HCT116 (cell line): ENCODE measurements at regions not wholly inside any gene's neighbourhood (a gene's known extent, or its start where the extent isn't known, plus 50 kb on each side); places are given as distances from the start of the nearest gene placed in this dataset.

Experiments used
- ATAC-seq: fragments of 200-7000 bp; cut with Tn5 transposase; 2 replicates; pipeline ENCODE4 v1.9.1; 2020; ENCODE audit warnings: mild to moderate bottlenecking, moderate library complexity
- BruUV-seq: library from RNA; stranded (reverse); fragments of 400-500 nt; replicated peaks from 2 replicates; lab custom pipeline; 2021; lab: Mats Ljungman, UMichigan
- CTCF ChIA-PET: fragments of 300-600 bp; sonication (Branson Sonifier 250); formaldehyde crosslinking; loops from one replicate; lab custom pipeline; 2021; ENCODE audit warnings: antibody characterized with exemption; lab: Charles Lee
- POLR2A ChIA-PET: fragments of 300-600, 350-600 bp; sonication (Branson Sonifier 250); formaldehyde crosslinking; loops from one replicate; lab custom pipeline; 2021; ENCODE audit warnings: antibody characterized with exemption; lab: Charles Lee
- RAD21 ChIA-PET, 2 experiments: fragments of 300-600 bp; sonication (Branson Sonifier 250); formaldehyde crosslinking; loops; one replicate each; lab custom pipeline; 2023; ENCODE audit warnings: low total read pairs in 2 of 2; ENCODE audit not compliant: uncharacterized antibody in 2 of 2, unreplicated experiment in 2 of 2, low non-redundant PET in 1 of 2; lab: Charles Lee
- DNase-seq: peaks from one replicate; pipeline ENCODE4 v3.0.0-alpha.2; 2010; ENCODE audit warnings: low read depth, low spot score
- H2AFZ ChIP-seq: fragments of 200-600 bp; shearing (Covaris generic), sonication (generic); 2 replicates; pipeline ENCODE4 v1.6.1; 2017; ENCODE audit warnings: low read depth, mixed run types, mixed read lengths, antibody characterized with exemption, low read length; ENCODE audit not compliant: poor library complexity, severe bottlenecking
- H3K27ac ChIP-seq: 2 replicates; pipeline ENCODE4 v1.5.1; 2012; ENCODE audit warnings: low read depth, low read length
- H3K27me3 ChIP-seq: fragments of 200-600 bp; sonication (generic); 2 replicates; pipeline ENCODE4 v1.6.1; 2016; ENCODE audit warnings: mixed run types, low read length, mixed read lengths; ENCODE audit not compliant: insufficient read depth
- H3K36me3 ChIP-seq, 2 experiments: fragments of 200-500 bp in 1 of 2; fragments of 200-600 bp in 1 of 2; sonication (Bioruptor generic) in 1 of 2; sonication (generic) in 1 of 2; 2 replicates each; pipeline versions ENCODE4 v1.5.1 to v1.6.1; 2014 to 2016; ENCODE audit warnings: low read length in 2 of 2, inconsistent platforms in 1 of 2, mixed read lengths in 1 of 2, mixed run types in 1 of 2; ENCODE audit not compliant: insufficient read depth in 2 of 2, control insufficient read depth in 1 of 2
- H3K4me1 ChIP-seq, 2 experiments: fragments of 200-600 bp in 1 of 2; sonication (generic) in 1 of 2; 2 replicates each; pipeline versions ENCODE4 v1.5.1 to v1.6.1; 2012 to 2017; ENCODE audit warnings: low read length in 2 of 2, inconsistent platforms in 1 of 2, mild to moderate bottlenecking in 1 of 2, mixed read lengths in 1 of 2, mixed run types in 1 of 2, moderate library complexity in 1 of 2; ENCODE audit not compliant: insufficient read depth in 2 of 2, control insufficient read depth in 1 of 2
- H3K4me2 ChIP-seq: fragments of 200-600 bp; sonication (generic); 2 replicates; pipeline ENCODE4 v1.6.1; 2017; ENCODE audit warnings: mixed run types, low read length, mixed read lengths
- H3K4me3 ChIP-seq, 2 experiments: fragments of 200-600 bp in 1 of 2; sonication (generic) in 1 of 2; replicated peaks in 1 of 2; 2 replicates each; pipeline ENCODE4 v1.5.1; 2011 to 2016; ENCODE audit warnings: low read length in 2 of 2, control low read depth in 1 of 2, low read depth in 1 of 2, mild to moderate bottlenecking in 1 of 2, mixed read lengths in 1 of 2, mixed run types in 1 of 2
- H3K79me2 ChIP-seq: fragments of 200-600 bp; sonication (generic); 2 replicates; pipeline ENCODE4 v1.6.1; 2017; ENCODE audit warnings: mild to moderate bottlenecking, mixed run types, low read length, moderate library complexity, mixed read lengths; ENCODE audit not compliant: insufficient read depth
- H3K9ac ChIP-seq: fragments of 200-600 bp; sonication (generic); 2 replicates; pipeline ENCODE4 v1.6.1; 2016; ENCODE audit warnings: low read length, mixed read lengths
- H3K9me2 ChIP-seq: fragments of 200-600 bp; sonication (generic), shearing (Covaris generic); 2 replicates; pipeline ENCODE4 v1.6.1; 2017; ENCODE audit warnings: mixed run types, mild to moderate bottlenecking, moderate library complexity; ENCODE audit not compliant: insufficient read depth
- H3K9me3 ChIP-seq, 2 experiments: fragments of 200-500 bp in 1 of 2; fragments of 200-600 bp in 1 of 2; sonication (Bioruptor generic) in 1 of 2; sonication (generic) in 1 of 2; 2 replicates each; pipeline ENCODE4 v1.6.1; 2014 to 2017; ENCODE audit warnings: low read length in 2 of 2, mixed read lengths in 2 of 2, inconsistent platforms in 1 of 2, low read depth in 1 of 2, mild to moderate bottlenecking in 1 of 2, mixed run types in 1 of 2, moderate library complexity in 1 of 2; ENCODE audit not compliant: control insufficient read depth in 1 of 2, insufficient read depth in 1 of 2
- H4K20me1 ChIP-seq: fragments of 200-600 bp; sonication (generic), shearing (Covaris generic); 2 replicates; pipeline ENCODE4 v1.6.1; 2017; ENCODE audit warnings: mixed run types, mild to moderate bottlenecking, moderate library complexity; ENCODE audit not compliant: insufficient read depth
- ELF1 ChIP-seq: IDR thresholded peaks from 2 replicates; pipeline ENCODE4 v1.6.1; 2012; ENCODE audit warnings: low read depth, borderline replicate concordance
- EZH2phosphoT487 ChIP-seq: fragments of 200-600 bp; IDR thresholded peaks from 2 replicates; pipeline ENCODE4 v1.6.1; 2018; ENCODE audit warnings: antibody characterized with exemption, borderline replicate concordance
- RAD21 ChIP-seq: IDR thresholded peaks from 2 replicates; pipeline ENCODE4 v1.6.1; 2012; ENCODE audit warnings: low read depth, mild to moderate bottlenecking
- SRF ChIP-seq: IDR thresholded peaks from 2 replicates; pipeline ENCODE4 v1.6.1; 2012; ENCODE audit warnings: low read depth
- TCF7L2 ChIP-seq: IDR thresholded peaks from 2 replicates; pipeline ENCODE4 v1.7.0; 2011; ENCODE audit warnings: borderline replicate concordance, inconsistent platforms; ENCODE audit not compliant: insufficient read depth, insufficient read length; ENCODE audit errors: extremely low read depth
- intact Hi-C: fragments of 100-400 bp; cut with micrococcal nuclease; formaldehyde crosslinking; loops from 2 replicates; pipeline ENCODE4 v1.10.0; 2022

- no peak for TF ChIP-seq EZH2phosphoT487
Measured at GRCh38 chr6:122877302-122877701, 88.2 kb downstream of the SMPDL3A start (continued).

- ATAC-seq = no peak
- no peak overlapping the region for H3K4me2 ChIP-seq
- intact Hi-C loops = no loop called here
Measured at GRCh38 chr6:122878796-122879195, 89.7 kb downstream of the SMPDL3A start.

GRCh38 chr6:122886481-122886880 lies 97.4 kb downstream of the SMPDL3A start:
- DNase-seq (no peak), ATAC-seq (no peak)
- H3K27me3 ChIP-seq = no peaks in the 10 kb centered on the region
- no peak overlapping the region for H3K9ac ChIP-seq
- H2AFZ ChIP-seq = no peak overlapping the region
- no peak overlapping the region for H3K4me2 ChIP-seq
- no peaks in the 10 kb centered on the region for H4K20me1 ChIP-seq
- CTCF ChIA-PET = no interaction called here
- H3K4me1 ChIP-seq = no peaks in the 10 kb centered on the region
- H3K4me3 ChIP-seq = no peak overlapping the region
- BruUV-seq = no TSS peak
- no peak overlapping the region for H3K27ac ChIP-seq
- no peaks in the 10 kb centered on the region for H3K9me2 ChIP-seq
- TF ChIP-seq ELF1 = no peak
- intact Hi-C loops = no loop called here
- no peaks in the 10 kb centered on the region for H3K79me2 ChIP-seq
- H3K36me3 ChIP-seq = no peaks in the 10 kb centered on the region
- POLR2A ChIA-PET = no interaction called here
- RAD21 ChIA-PET = no interaction called here
- H3K9me3 ChIP-seq = no peaks in the 10 kb centered on the region

More at GRCh38 chr6:122878796-122879195, 89.7 kb downstream of the SMPDL3A start:
- no peaks in the 10 kb centered on the region for H3K79me2 ChIP-seq
- H3K9ac ChIP-seq = no peak overlapping the region
- no peaks in the 10 kb centered on the region for H3K4me1 ChIP-seq
- POLR2A ChIA-PET = no interaction called here
- H3K9me3 ChIP-seq = no peaks in the 10 kb centered on the region
- TF ChIP-seq TCF7L2 (no peak), SRF (no peak), RAD21 (no peak), EZH2phosphoT487 (no peak)
- TF ChIP-seq, all 23 proteins: peak for 0
- Histone ChIP-seq H2AFZ (no peak overlapping the region), H3K27me3 (peaks cover 36% of the 10 kb centered on the region), H3K27ac (no peak overlapping the region), H3K9me2 (no peaks in the 10 kb centered on the region), H3K36me3 (no peaks in the 10 kb centered on the region), H4K20me1 (no peaks in the 10 kb centered on the region), H3K4me3 (no peak overlapping the region)
- ChIA-PET CTCF (interaction anchor here (1.6 kb wide), 1 partner anchor 9 kb away, joined by 5 read pairs; no protein-coding TSS in a partner anchor), RAD21 (no interaction called here)
- no peak for DNase-seq
- BruUV-seq = no TSS peak
